H1 (cell line): ENCODE measurements at regions not wholly inside any gene's neighbourhood (a gene's known extent, or its start where the extent isn't known, plus 50 kb on each side); places are given as distances from the start of the nearest gene placed in this dataset.

Experiments used
- CREB1 ChIP-seq: IDR thresholded peaks from 2 replicates; pipeline ENCODE4 v1.6.1; 2012; ENCODE audit warnings: inconsistent platforms
- JUN ChIP-seq: IDR thresholded peaks from 2 replicates; pipeline ENCODE4 v1.6.1; 2011; ENCODE audit warnings: low read depth, mild to moderate bottlenecking, improper control_type of control experiment, low read length
- KDM4A ChIP-seq: IDR thresholded peaks from one replicate; pipeline ENCODE4 v1.7.1; 2012; ENCODE audit warnings: low read depth, mild to moderate bottlenecking, moderate library complexity, low read length, inconsistent platforms; ENCODE audit not compliant: severe bottlenecking
- KDM5A ChIP-seq: fragments of 200-600 bp; IDR thresholded peaks from 2 replicates; pipeline ENCODE4 v1.7.1; 2012; ENCODE audit warnings: mild to moderate bottlenecking, low read length, inconsistent platforms, mixed read lengths
- NRF1 ChIP-seq: IDR thresholded peaks from 2 replicates; pipeline ENCODE4 v1.6.1; 2011; ENCODE audit warnings: mild to moderate bottlenecking, low read depth, low read length, improper control_type of control experiment
- POLR2A ChIP-seq, 2 experiments: IDR thresholded peaks; 1 replicate in 1 of 2; 2 replicates in 1 of 2; pipeline ENCODE4 v1.6.1; 2011; ENCODE audit warnings: low read depth in 2 of 2, low read length in 2 of 2, mild to moderate bottlenecking in 2 of 2; ENCODE audit errors: control extremely low read depth in 1 of 2
- RNF2 ChIP-seq: fragments of 200-900, 300-1000 bp; sonication (generic); IDR thresholded peaks from 2 replicates; pipeline ENCODE4 v1.7.1; 2016; ENCODE audit warnings: borderline replicate concordance, low read depth, mild to moderate bottlenecking, antibody characterized with exemption, low read length; ENCODE audit not compliant: poor library complexity, severe bottlenecking; ENCODE audit errors: missing control alignments
- TAF7 ChIP-seq: optimal IDR thresholded peaks from 2 replicates; pipeline ENCODE3; 2011; ENCODE audit warnings: low read depth, mild to moderate bottlenecking, inconsistent platforms, low read length, moderate library complexity, borderline replicate concordance
- TF ChIP-seq, protein P1 (sequence below): fragments of 300-600 bp; sonication (generic); IDR thresholded peaks from 2 replicates; pipeline ENCODE4 v1.7.1; 2012; ENCODE audit warnings: low read length, moderate library complexity, mild to moderate bottlenecking, inconsistent platforms; ENCODE audit not compliant: insufficient replicate concordance

DNA sequence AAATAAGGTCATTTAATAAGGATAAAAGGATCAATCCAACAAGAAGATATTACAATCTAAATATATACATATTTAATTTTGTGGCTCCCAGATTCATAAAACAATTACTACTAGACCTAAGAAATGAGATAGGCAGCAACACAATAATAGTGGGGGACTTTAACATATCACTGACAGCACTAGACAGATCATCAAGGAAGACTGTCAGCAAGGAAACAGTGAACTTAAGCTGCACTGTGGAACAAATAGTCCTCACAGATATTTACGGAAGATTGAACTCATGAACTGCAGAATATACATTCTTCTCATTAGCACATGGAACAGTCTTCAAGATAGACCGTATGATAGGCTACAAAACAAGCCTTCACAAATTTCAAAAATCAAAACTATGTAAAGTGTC lies 56.1 kb upstream of the NAP1L2 start (continued):
- TF ChIP-seq, protein P1, sequence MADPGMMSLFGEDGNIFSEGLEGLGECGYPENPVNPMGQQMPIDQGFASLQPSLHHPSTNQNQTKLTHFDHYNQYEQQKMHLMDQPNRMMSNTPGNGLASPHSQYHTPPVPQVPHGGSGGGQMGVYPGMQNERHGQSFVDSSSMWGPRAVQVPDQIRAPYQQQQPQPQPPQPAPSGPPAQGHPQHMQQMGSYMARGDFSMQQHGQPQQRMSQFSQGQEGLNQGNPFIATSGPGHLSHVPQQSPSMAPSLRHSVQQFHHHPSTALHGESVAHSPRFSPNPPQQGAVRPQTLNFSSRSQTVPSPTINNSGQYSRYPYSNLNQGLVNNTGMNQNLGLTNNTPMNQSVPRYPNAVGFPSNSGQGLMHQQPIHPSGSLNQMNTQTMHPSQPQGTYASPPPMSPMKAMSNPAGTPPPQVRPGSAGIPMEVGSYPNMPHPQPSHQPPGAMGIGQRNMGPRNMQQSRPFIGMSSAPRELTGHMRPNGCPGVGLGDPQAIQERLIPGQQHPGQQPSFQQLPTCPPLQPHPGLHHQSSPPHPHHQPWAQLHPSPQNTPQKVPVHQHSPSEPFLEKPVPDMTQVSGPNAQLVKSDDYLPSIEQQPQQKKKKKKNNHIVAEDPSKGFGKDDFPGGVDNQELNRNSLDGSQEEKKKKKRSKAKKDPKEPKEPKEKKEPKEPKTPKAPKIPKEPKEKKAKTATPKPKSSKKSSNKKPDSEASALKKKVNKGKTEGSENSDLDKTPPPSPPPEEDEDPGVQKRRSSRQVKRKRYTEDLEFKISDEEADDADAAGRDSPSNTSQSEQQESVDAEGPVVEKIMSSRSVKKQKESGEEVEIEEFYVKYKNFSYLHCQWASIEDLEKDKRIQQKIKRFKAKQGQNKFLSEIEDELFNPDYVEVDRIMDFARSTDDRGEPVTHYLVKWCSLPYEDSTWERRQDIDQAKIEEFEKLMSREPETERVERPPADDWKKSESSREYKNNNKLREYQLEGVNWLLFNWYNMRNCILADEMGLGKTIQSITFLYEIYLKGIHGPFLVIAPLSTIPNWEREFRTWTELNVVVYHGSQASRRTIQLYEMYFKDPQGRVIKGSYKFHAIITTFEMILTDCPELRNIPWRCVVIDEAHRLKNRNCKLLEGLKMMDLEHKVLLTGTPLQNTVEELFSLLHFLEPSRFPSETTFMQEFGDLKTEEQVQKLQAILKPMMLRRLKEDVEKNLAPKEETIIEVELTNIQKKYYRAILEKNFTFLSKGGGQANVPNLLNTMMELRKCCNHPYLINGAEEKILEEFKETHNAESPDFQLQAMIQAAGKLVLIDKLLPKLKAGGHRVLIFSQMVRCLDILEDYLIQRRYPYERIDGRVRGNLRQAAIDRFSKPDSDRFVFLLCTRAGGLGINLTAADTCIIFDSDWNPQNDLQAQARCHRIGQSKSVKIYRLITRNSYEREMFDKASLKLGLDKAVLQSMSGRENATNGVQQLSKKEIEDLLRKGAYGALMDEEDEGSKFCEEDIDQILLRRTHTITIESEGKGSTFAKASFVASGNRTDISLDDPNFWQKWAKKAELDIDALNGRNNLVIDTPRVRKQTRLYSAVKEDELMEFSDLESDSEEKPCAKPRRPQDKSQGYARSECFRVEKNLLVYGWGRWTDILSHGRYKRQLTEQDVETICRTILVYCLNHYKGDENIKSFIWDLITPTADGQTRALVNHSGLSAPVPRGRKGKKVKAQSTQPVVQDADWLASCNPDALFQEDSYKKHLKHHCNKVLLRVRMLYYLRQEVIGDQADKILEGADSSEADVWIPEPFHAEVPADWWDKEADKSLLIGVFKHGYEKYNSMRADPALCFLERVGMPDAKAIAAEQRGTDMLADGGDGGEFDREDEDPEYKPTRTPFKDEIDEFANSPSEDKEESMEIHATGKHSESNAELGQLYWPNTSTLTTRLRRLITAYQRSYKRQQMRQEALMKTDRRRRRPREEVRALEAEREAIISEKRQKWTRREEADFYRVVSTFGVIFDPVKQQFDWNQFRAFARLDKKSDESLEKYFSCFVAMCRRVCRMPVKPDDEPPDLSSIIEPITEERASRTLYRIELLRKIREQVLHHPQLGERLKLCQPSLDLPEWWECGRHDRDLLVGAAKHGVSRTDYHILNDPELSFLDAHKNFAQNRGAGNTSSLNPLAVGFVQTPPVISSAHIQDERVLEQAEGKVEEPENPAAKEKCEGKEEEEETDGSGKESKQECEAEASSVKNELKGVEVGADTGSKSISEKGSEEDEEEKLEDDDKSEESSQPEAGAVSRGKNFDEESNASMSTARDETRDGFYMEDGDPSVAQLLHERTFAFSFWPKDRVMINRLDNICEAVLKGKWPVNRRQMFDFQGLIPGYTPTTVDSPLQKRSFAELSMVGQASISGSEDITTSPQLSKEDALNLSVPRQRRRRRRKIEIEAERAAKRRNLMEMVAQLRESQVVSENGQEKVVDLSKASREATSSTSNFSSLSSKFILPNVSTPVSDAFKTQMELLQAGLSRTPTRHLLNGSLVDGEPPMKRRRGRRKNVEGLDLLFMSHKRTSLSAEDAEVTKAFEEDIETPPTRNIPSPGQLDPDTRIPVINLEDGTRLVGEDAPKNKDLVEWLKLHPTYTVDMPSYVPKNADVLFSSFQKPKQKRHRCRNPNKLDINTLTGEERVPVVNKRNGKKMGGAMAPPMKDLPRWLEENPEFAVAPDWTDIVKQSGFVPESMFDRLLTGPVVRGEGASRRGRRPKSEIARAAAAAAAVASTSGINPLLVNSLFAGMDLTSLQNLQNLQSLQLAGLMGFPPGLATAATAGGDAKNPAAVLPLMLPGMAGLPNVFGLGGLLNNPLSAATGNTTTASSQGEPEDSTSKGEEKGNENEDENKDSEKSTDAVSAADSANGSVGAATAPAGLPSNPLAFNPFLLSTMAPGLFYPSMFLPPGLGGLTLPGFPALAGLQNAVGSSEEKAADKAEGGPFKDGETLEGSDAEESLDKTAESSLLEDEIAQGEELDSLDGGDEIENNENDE, result no peak
- no peak for TF ChIP-seq JUN
- no peak for TF ChIP-seq POLR2A (IDR thresholded peaks at IDR 0.05; ENCODE audit: control extremely low read depth in 1 of 2, low read depth in 2 of 2, low read length in 2 of 2)
- no peak for TF ChIP-seq TAF7
- TF ChIP-seq CREB1, result no peak
- no peak for TF ChIP-seq KDM5A
- no peak for TF ChIP-seq NRF1
- TF ChIP-seq RNF2, result no peak
- no peak for TF ChIP-seq KDM4A
- TF ChIP-seq, all 59 proteins: peak for 0
